NCI-H774 (cell line): ENCODE measurements at regions not wholly inside any gene's neighbourhood (a gene's known extent, or its start where the extent isn't known, plus 50 kb on each side); places are given as distances from the start of the nearest gene placed in this dataset.

Experiments used
- DNase-seq: peaks from one replicate; lab custom pipeline; 2025; lab: John Stamatoyannopoulos, UW

DNA sequence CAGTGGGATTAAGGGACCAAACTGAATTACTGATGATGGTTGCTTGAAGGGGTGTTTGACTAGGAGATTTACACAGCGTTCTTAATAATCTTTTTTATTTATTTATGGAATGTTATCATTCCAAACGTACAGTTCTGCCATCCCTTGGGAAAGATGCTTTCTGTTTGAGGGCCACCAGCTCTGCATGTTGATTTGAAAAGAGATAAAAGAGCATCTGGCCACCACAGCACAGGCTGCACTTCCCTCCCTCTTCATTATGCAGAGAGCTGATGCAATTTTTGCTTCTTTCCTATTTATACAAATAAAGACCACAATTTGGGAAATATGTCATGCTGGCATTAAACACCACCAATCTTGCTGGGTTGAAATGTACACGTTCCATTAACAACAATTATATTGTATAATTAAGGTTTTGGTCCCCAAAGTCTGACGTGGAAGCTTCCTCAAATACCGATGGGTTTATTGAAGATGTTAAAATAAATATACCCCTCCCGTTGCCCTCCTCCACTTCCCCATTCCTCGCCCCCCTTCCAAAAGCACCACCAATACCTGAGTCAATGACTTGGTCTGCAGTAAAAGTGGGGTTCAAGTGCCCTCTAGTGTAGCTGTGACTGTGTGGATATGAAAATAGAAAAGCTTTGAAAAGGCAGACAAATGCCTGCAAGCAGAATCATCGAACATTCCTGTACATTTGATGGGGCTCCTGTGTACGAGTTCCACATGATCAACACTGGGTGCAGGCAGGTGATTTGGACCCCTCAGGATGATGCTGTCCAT is 211.9 kb downstream of the HRH4 start:
- DNase-seq, result no peak

- DNase-seq, result no peak
Measured at GRCh38 chr18:24674200-24674599, 213.8 kb downstream of the HRH4 start.

DNA sequence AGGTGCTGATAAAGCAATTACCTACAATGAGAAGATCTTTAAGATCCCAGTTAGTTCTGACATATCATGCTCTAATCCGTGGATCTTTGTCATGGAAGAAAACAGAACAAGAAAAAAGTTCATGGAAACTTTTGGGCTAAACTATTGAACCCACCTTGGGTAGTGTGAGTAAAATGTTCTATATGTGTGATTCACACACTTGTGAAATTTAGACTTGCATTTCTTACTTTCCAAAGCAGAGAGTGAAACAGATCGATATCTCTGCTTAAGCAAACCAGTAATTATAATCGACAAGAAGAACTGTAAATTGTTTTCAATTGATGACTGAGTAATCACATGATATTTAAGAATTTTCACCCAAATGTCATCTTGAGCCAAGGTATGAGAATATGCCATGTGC is 214.2 kb downstream of the HRH4 start:
- DNase-seq, result no peak

DNA sequence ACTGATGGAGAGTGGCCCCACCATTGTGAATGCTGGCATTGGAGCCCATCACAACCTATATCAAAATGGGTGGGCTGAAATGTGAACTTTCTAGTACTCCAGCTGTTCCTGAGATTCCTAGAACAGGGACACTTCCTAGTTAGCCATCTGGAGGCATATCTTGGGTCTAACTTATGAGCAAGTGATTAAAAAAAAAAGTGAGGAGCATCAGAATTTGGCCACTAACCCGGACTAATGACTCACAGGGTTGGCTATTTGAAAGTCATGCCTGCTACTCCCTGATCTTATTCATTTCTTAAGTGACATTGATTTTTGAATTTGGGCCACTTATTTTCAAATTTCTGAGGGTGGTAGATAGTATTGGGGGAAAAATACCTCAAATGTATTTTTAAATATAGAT is 216.6 kb downstream of the HRH4 start:
- DNase-seq, result no peak

GRCh38 chr18:24678107-24678506 is 217.7 kb downstream of the HRH4 start:
- DNase-seq, result no peak

DNA sequence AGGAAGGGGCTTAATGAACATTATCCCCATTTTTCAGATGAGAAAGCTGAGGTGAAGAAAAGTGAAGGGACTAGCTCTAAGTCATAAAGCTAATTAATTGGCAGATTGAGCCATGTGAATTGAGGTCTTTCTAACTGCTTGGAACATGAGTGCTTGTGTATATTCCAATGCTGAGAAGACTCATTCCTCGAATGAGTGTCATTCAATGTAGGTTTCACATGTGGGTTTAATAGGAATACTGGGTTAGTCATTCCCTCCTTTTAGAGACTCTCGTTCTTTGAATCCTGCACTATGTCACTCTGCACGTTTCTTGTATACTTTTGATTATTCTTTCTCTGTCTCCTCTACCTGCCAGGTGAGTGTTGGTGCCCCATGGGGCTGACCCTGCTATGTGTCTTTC is 218.2 kb downstream of the HRH4 start:
- DNase-seq, result no peak

DNA sequence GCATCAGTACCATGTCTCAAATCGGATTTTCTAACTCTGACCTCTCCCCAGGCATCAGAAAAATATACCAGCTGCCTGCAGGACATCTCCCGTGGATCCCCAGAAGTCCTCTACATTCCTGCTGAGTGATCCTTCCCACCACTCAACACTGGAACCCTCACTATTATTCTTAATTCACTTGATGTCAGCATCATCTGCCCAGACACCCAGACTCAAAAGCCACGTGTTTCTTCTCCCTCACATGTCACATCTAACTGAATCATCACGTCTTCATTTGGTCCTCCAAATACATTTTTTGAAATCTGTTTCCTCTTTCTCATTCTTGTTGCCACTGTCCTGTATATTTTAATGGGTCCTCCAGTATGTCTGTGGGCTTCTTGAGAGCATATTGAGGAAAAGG is 218.6 kb downstream of the HRH4 start:
- DNase-seq, result no peak

- no peak for DNase-seq
Measured at GRCh38 chr18:24683925-24684324, 223.5 kb downstream of the HRH4 start.

GRCh38 chr18:24685254-24685959 is 225.0 kb downstream of the HRH4 start:
- no peak for DNase-seq

- DNase-seq, result no peak
Measured at GRCh38 chr18:24695168-24695567, 234.7 kb downstream of the HRH4 start.

- DNase-seq, result no peak
Measured at GRCh38 chr18:24702001-24702515, 241.6 kb downstream of the HRH4 start.

- DNase-seq, result no peak
Measured at GRCh38 chr18:24703316-24703715, 242.9 kb downstream of the HRH4 start.

GRCh38 chr18:24704946-24705630 is 244.7 kb downstream of the HRH4 start:
- DNase-seq, result no peak

- no peak for DNase-seq
Measured at GRCh38 chr18:24710474-24710873, 250.0 kb downstream of the HRH4 start.

DNA sequence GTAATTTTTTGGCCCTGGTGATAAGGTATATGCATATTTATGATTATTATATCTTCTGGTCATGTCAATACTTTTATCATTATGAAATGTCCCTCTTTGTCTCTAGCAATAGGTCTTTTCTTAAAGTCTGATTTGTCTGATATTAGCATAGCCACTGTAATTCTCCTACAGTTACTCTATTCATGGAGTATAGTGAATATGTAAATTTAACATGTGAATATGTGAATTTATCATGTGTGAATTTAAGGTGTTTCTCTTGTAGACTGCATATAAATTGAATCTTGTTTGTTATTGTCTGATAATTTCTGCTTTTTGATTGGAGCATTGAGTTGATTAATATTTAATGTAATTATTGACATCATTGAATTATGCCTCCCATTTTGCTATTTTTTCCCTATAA is 259.4 kb downstream of the HRH4 start:
- DNase-seq, result no peak

GRCh38 chr18:24721388-24721787 is 261.0 kb downstream of the HRH4 start:
- DNase-seq, result no peak

DNA sequence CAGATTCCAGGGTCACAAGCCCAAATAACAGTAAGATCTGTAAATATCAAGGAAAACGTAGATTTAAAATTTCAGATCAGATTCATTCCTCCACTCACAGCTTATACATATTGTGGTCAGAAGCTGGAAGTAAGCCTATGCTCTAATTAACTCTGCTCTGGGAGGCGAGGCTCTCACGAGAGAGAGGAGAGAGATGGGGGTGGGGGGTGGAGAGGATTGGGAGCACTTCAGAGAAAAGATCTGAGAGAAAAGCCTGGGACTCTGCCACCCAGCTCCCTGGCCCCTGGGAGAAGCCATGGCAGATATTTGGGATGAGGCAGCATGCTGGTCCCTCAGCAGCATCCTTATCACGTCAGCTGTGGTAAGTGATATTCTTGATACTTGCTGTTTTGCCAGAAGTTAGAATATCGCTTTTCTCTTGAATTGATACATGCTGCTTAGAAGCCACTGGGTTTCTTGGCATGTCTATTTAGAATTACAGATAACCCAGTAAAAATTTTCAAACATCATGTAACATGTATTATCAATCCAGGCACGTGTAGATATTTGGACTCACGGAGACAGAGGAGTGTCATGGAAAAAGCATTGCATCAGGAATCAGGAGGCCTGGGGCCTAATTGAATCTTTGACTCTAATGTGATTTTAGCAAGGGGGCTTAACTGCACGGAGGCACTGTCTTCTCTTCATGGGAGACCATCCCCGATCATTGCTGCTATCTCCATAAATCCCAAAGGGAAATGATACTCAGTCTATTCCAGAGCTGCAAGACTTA is 265.4 kb downstream of the HRH4 start:
- no peak for DNase-seq

DNA sequence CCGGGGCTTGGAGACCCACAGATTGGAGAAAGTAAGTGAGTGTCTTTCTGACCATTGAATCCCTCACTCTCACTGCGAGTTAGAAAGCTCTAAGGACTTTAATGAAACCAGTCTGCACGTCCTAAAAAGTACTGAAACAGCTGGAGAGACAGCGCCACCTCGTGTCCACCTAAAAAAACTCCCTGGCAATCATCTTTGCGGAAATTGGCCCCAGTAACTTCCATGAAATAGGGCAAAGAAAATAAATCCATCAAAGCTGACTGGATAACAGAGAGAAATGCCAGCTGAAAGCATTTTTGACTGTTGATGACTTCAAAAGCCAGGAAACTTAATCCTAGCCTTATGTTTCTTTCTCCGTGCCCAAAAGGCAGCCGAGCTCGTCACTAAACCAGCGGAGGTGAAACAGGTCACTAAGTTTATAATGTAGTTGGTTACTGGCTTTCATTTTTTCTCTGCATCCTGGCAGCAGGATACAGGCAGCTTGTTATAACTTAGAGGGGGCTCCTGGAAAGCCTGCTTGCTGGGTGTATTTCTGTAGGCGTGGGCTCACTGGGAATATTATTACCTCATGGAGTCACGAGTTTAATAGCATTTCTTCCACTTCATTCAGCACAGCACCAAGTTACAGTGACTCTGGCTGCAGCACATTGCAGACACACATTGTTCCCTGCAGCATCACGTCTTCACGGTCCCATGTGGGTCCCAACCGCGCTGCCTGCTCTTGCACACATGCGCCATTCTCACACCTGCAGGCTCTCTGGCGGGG is 266.5 kb downstream of the HRH4 start:
- peak; percentile 58 for DNase-seq

GRCh38 chr18:24727685-24728084 is 267.2 kb downstream of the HRH4 start:
- no peak for DNase-seq

DNA sequence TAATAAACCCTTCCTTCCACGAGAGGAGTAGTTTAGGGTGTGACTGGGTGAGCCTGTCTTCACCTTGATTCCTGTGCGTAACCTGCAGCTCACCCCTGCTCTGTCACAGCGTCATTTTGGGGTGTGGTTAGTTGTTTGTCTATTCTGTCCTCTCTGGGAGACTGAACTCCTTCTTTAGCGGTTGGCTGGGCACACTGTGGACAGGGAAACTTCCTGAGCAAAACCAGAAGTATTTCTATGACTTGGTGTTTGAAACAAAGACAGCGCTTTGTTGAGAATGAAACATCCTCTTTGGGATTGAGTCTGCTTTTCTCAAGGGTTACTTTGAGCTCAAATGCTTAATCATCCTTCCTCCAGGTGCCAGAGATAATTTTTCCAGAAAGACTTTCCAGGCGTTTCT is 270.7 kb downstream of the HRH4 start:
- no peak for DNase-seq

GRCh38 chr18:24731981-24732380 is 271.5 kb downstream of the HRH4 start:
- DNase-seq, result no peak
